ENCODE measurements at regions not wholly inside any gene's neighbourhood (a gene's known extent, or its start where the extent isn't known, plus 50 kb on each side); places are given as distances from the start of the nearest gene placed in this dataset.

DNA sequence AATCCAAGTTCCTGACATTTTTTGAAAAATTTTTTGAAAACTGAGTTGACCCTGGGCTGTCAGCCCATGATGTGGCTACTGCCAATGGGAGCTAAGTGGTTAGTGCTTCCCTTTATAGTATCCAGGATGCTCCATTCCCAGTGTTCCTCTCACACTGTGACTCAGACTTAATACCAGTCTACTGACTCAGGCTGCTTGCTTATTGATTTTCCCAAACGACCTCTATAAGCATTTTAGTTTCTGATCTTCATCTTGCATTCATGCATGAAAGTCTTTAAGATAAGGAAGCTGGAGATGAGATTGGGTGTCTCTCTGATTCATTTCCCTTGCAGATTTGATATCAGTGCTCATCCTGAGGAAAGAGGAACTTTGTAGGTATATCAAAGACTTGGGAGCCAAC is 560.0 kb downstream of the TBC1D32 start:
- TF ChIP-seq SMARCA5 (IDR thresholded peaks at IDR 0.05), result no peak
- TF ChIP-seq, protein P1, sequence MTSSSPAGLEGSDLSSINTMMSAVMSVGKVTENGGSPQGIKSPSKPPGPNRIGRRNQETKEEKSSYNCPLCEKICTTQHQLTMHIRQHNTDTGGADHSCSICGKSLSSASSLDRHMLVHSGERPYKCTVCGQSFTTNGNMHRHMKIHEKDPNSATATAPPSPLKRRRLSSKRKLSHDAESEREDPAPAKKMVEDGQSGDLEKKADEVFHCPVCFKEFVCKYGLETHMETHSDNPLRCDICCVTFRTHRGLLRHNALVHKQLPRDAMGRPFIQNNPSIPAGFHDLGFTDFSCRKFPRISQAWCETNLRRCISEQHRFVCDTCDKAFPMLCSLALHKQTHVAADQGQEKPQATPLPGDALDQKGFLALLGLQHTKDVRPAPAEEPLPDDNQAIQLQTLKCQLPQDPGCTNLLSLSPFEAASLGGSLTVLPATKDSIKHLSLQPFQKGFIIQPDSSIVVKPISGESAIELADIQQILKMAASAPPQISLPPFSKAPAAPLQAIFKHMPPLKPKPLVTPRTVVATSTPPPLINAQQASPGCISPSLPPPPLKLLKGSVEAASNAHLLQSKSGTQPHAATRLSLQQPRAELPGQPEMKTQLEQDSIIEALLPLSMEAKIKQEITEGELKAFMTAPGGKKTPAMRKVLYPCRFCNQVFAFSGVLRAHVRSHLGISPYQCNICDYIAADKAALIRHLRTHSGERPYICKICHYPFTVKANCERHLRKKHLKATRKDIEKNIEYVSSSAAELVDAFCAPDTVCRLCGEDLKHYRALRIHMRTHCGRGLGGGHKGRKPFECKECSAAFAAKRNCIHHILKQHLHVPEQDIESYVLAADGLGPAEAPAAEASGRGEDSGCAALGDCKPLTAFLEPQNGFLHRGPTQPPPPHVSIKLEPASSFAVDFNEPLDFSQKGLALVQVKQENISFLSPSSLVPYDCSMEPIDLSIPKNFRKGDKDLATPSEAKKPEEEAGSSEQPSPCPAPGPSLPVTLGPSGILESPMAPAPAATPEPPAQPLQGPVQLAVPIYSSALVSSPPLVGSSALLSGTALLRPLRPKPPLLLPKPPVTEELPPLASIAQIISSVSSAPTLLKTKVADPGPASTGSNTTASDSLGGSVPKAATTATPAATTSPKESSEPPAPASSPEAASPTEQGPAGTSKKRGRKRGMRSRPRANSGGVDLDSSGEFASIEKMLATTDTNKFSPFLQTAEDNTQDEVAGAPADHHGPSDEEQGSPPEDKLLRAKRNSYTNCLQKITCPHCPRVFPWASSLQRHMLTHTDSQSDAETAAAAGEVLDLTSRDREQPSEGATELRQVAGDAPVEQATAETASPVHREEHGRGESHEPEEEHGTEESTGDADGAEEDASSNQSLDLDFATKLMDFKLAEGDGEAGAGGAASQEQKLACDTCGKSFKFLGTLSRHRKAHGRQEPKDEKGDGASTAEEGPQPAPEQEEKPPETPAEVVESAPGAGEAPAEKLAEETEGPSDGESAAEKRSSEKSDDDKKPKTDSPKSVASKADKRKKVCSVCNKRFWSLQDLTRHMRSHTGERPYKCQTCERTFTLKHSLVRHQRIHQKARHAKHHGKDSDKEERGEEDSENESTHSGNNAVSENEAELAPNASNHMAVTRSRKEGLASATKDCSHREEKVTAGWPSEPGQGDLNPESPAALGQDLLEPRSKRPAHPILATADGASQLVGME (CRISPR knock-in tag; IDR thresholded peaks at IDR 0.05), result no peak
- TF ChIP-seq BCOR (IDR thresholded peaks at IDR 0.05), result no peak
- TF ChIP-seq, protein P2, sequence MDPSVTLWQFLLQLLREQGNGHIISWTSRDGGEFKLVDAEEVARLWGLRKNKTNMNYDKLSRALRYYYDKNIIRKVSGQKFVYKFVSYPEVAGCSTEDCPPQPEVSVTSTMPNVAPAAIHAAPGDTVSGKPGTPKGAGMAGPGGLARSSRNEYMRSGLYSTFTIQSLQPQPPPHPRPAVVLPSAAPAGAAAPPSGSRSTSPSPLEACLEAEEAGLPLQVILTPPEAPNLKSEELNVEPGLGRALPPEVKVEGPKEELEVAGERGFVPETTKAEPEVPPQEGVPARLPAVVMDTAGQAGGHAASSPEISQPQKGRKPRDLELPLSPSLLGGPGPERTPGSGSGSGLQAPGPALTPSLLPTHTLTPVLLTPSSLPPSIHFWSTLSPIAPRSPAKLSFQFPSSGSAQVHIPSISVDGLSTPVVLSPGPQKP (CRISPR knock-in tag; IDR thresholded peaks at IDR 0.05), result no peak
- no peak for TF ChIP-seq HNRNPH1 (optimal IDR thresholded peaks at IDR 0.05; ENCODE audit: low read depth, low read length)
- TF ChIP-seq HMG20B (CRISPR knock-in tag; IDR thresholded peaks at IDR 0.05), result no peak
- no peaks in the 10 kb centered on the region for H4K20me1 ChIP-seq (replicated peaks; ENCODE audit: control insufficient read depth, insufficient read depth, low read length)
- intact Hi-C loops (cut with micrococcal nuclease), result no loop called here

More for the DNA sequence above, 560.0 kb downstream of the TBC1D32 start:
- Histone ChIP-seq H3K27me3 (ENCODE audit: control insufficient read depth in 2 of 2, insufficient read depth in 2 of 2, low read length in 2 of 2) (no peaks in the 10 kb centered on the region), H3K9me3 (replicated peaks; ENCODE audit: control insufficient read depth, insufficient read depth, low read depth, low read length) (no peaks in the 10 kb centered on the region; the same call in 1 of the 2 replicates), H3K27ac (ENCODE audit: extremely low read depth, low read depth, low read length) (no peak overlapping the region), H3K9me1 (ENCODE audit: control insufficient read depth, insufficient read depth, low read length) (no peaks in the 10 kb centered on the region), H3K36me3 (ENCODE audit: control insufficient read depth, insufficient read depth, low read length) (no peaks in the 10 kb centered on the region), H2AFZ (ENCODE audit: low read depth, low read length) (no peak overlapping the region), H3K79me2 (ENCODE audit: control insufficient read depth, insufficient read depth, low read length) (no peaks in the 10 kb centered on the region), H3K4me1 (replicated peaks in 1 of 2; ENCODE audit: control insufficient read depth in 2 of 2, insufficient read depth in 2 of 2, low read length in 2 of 2) (no peaks in the 10 kb centered on the region), H3K9ac (ENCODE audit: insufficient read depth in 1 of 2, low read depth in 2 of 2, low read length in 2 of 2) (no peak overlapping the region), H3K4me2 (ENCODE audit: insufficient read depth, low read length) (no peak overlapping the region), H3K4me3 (no peak overlapping the region)
- ATAC-seq (no peak), DNase-seq (ENCODE audit: extremely low read depth in 1 of 4, low spot score in 3 of 4) (no peak), FAIRE-seq (no peak)
- ChIA-PET POLR2A (no interaction called here), CTCF (ENCODE audit: low intra/inter-chr PET ratio) (no interaction called here)
- in situ Hi-C loops (cut with MboI), result no loop called here
- WGBS (ENCODE audit: insufficient coverage, low coverage, missing lambda C conversion rate), result 0% methylated on average over 1 of the region's 1 CpG
- BruUV-seq (replicated peaks), result no TSS peak
